HG03565 (cell line): ENCODE measurements at regions not wholly inside any gene's neighbourhood (a gene's known extent, or its start where the extent isn't known, plus 50 kb on each side); places are given as distances from the start of the nearest gene placed in this dataset.

Source experiments
- ATAC-seq: cut with Tn5 transposase; IDR thresholded peaks from one replicate; pipeline ENCODE4 v1.9.1; 2021; ENCODE audit warnings: mild to moderate bottlenecking, moderate library complexity; ENCODE audit not compliant: unreplicated experiment

GRCh38 chr1:62981434-62981833 is 197.5 kb downstream of the ATG4C start:
- no peak for ATAC-seq

- ATAC-seq: no peak
These were observed 204.9 kb downstream of the ATG4C start for GRCh38 chr1:62988867-62989266.

DNA sequence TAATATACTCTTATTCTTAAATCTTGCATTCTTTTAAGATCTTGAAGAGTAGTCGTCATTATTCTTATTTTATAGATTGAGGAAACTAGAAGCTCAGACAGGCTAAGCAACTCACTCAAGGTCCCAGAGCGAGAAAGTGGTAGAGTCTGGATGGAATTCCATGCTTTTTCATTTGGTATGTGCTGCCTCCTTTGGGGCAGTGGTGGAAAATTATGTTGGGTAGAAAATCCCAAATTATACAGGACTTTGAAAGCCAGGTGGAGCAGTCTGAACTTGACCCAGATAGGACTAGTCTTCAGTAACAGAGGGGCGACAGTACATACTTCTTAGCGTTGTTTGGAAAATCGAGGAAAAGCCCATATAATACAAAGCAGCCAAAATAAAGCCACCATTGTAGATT is 205.6 kb downstream of the ATG4C start:
- ATAC-seq: no peak

GRCh38 chr1:62991152-62991551 is 207.2 kb downstream of the ATG4C start:
- ATAC-seq: no peak

DNA sequence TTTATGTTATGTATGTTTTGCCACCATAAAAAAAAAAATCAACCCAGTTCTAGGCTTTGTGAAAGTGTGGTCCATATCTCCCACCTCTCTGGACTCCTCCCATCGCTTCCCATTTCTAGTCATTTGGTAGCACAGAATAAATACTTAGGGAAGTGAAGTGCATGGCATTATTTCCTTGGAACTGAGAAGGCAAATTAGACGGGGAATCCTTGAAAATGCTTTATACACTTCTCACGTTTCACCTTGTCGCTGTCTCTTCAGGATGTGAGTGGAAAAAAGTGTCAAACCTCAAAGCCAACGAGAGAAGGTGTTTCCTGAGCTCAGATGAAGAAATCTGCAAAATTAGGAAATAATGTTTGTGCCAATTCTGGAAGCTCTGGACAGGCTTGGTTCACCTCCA is 209.9 kb downstream of the ATG4C start:
- ATAC-seq: no peak

DNA sequence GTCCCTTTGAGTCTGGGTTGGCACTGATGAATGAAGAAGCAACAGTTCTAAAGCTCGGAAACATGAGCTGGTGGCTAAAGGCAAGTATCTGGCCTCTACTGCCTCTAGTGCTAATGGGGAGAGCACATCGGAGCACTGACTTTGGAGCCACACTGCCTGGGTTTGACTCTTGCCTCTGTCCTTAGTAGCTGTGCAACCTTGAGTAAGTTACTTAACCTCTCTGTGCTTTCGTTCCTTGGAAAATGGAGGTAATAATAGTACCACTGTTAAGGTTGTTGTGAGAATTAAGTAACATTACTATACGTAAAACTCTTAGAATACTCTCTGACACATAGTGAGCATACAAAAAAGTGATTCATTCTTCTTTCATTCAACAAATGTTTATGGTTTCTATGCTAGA is 211.2 kb downstream of the ATG4C start:
- no peak for ATAC-seq

- ATAC-seq: no peak
These were observed 214.0 kb downstream of the ATG4C start for GRCh38 chr1:62997884-62998283.

- no peak for ATAC-seq
These were observed 215.1 kb downstream of the ATG4C start for GRCh38 chr1:62998845-62999649.

GRCh38 chr1:63000508-63000907 is 216.6 kb downstream of the ATG4C start:
- no peak for ATAC-seq

- ATAC-seq: no peak
These were observed 220.9 kb downstream of the ATG4C start for GRCh38 chr1:63004868-63005267.

GRCh38 chr1:63005812-63006211 is 221.9 kb downstream of the ATG4C start:
- ATAC-seq: no peak

GRCh38 chr1:63009421-63009820 is 225.5 kb downstream of the ATG4C start:
- no peak for ATAC-seq

GRCh38 chr1:63010913-63011660 is 227.2 kb downstream of the ATG4C start:
- no peak for ATAC-seq

- no peak for ATAC-seq
These were observed 228.4 kb downstream of the ATG4C start for GRCh38 chr1:63012339-63012738.

- ATAC-seq: no peak
These were observed 230.3 kb downstream of the ATG4C start for GRCh38 chr1:63014267-63014666.

GRCh38 chr1:63022319-63022718 is 238.4 kb downstream of the ATG4C start:
- ATAC-seq: no peak

DNA sequence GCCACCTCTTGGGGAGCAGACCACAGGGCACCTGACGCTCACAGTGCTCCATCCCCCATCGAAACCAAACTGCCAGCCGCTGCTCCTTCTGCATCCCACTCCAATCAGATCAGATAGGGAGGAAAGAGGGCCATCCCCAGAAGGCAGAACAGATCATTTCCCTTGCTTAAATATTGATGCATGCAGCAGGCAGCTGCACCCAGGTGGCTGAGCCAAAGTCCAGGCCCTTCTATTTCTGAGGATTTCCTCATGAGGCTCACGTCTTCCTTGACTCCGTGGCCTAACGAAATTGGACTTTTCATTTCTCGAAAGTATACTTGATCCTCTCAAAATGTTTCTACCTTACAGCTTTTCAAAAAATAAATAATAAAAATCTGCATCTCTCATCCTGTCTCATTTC is 239.2 kb downstream of the ATG4C start:
- ATAC-seq: no peak

DNA sequence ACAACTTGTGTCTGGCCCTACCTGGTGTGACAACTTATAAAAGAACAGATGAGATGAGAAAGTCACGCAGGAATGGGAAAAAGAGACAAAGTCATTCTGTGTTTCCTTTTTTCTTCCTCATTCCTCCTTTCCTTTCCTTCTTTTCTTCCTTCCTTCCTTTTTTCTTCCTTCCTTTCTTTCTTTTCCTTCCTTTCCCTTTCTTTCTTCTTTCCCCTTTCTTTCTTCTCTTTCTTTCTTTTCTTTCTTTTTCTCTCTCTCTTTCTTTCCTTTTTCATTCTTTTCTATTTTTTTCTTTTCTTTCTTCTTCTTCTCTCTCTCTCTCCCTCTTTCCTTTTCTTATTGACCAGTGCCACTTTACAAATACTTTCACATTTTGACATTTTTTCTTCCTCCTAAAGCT is 239.7 kb downstream of the ATG4C start:
- no peak for ATAC-seq

DNA sequence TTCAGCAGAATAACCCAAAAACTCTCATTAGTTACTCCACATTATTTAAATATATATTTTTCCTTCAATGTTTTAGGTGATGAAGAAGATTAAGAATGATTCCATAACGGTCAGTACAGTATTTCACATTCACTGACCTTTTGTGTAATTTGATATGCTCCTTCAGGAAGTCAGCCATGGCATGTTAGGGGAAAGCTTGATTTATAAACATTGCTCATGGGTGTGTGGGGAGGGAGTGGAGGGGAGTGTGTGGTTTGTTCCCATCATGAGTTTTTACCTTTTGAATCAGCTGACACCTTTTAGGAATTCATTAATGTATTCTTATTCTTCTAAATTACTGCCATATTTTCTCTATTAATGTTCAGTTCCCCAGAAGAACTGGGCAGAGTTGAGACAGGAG is 240.2 kb downstream of the ATG4C start:
- no peak for ATAC-seq

DNA sequence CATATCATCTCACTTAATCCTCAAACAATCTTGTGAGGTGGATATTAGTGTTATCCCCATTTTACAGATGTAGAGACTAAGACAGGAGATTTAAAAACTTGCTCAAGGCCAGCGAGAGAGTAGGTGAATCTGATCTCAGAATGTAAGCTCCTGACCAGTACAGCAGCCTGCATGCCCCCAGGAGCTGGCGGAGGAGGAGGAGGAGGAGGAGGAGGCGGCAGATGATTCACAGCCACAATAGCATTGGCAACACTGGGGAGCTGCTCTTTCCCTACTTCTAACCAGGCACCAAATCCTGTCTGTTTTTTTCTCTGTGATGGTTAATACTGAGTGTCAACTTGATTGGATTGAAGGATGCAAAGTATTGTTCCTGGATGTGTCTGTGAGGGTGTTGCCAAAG is 243.2 kb downstream of the ATG4C start:
- no peak for ATAC-seq

GRCh38 chr1:63032171-63032570 is 248.2 kb downstream of the ATG4C start:
- no peak for ATAC-seq

DNA sequence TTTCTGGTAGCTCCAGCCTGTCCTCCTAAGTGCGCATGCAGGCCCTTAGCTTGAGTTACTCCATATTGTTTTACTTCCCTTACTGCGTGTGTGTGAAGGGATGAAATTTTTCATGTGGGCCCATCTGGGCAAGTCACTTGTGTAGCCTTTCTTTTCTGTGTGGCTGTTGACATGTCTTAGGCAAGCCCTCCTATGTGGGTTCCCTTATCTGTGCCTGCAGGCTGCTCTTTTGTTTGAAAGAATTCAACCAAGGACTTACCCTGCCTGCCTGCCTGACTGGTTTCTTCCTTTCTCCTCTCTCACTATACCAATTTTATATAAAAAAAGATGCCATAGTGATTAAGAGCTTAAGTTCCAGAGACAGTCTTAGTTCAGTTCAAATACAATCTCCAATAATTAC is 249.3 kb downstream of the ATG4C start:
- no peak for ATAC-seq
